Common myeloid progenitor, CD34-positive (primary cell): ENCODE measurements at regions not wholly inside any gene's neighbourhood (a gene's known extent, or its start where the extent isn't known, plus 50 kb on each side); places are given as distances from the start of the nearest gene placed in this dataset.

Source experiments
- CTCF ChIA-PET: fragments of 350-600 bp; sonication (Branson Sonifier 250); formaldehyde crosslinking; loops from one replicate; lab custom pipeline; 2021; ENCODE audit warnings: antibody characterized with exemption; lab: Charles Lee
- POLR2A ChIA-PET: fragments of 350-600 bp; sonication (Branson Sonifier 250); formaldehyde crosslinking; loops from one replicate; lab custom pipeline; 2021; ENCODE audit warnings: antibody characterized with exemption; lab: Charles Lee
- DNase-seq, 3 donors: peaks; one replicate each; pipeline versions ENCODE4 v3.0.0 to v3.0.0-alpha.2; 2013
- H3K27ac ChIP-seq, 2 experiments: 1 replicate in 1 of 2; 2 replicates in 1 of 2; pipeline ENCODE4 v1.7.0; 2013; ENCODE audit warnings: inconsistent platforms in 2 of 2, low read length in 2 of 2, mild to moderate bottlenecking in 2 of 2, low read depth in 1 of 2, moderate library complexity in 1 of 2; ENCODE audit not compliant: severe bottlenecking in 2 of 2, insufficient read depth in 1 of 2, poor library complexity in 1 of 2
- H3K27me3 ChIP-seq, 5 experiments: replicated peaks in 2 of 5; 1 replicate in 3 of 5; 2 replicates in 2 of 5; pipeline versions ENCODE4 v1.6.1 to v1.7.0; 2013; ENCODE audit warnings: low read length in 4 of 5, mild to moderate bottlenecking in 2 of 5, moderate library complexity in 2 of 5, inconsistent platforms in 1 of 5; ENCODE audit not compliant: insufficient read depth in 5 of 5, control insufficient read depth in 4 of 5
- H3K36me3 ChIP-seq, 4 experiments: 1 replicate in 2 of 4; 2 replicates in 2 of 4; pipeline versions ENCODE4 v1.6.1 to v1.7.0; 2013; ENCODE audit warnings: low read length in 3 of 4, control low read depth in 1 of 4, mild to moderate bottlenecking in 1 of 4; ENCODE audit not compliant: control insufficient read depth in 4 of 4, insufficient read depth in 4 of 4
- H3K4me1 ChIP-seq, 4 experiments: 1 replicate in 3 of 4; 2 replicates in 1 of 4; pipeline versions ENCODE4 v1.6.1 to v1.7.1; 2013; ENCODE audit warnings: low read length in 3 of 4, mild to moderate bottlenecking in 3 of 4, control low read depth in 1 of 4, inconsistent platforms in 1 of 4, moderate library complexity in 1 of 4; ENCODE audit not compliant: control insufficient read depth in 4 of 4, insufficient read depth in 4 of 4; ENCODE audit errors: control extremely low read depth in 1 of 4
- H3K4me3 ChIP-seq, 7 experiments: 1 replicate in 4 of 7; 2 replicates in 3 of 7; pipeline versions ENCODE4 v1.5.1 to v1.7.0; 2013; ENCODE audit warnings: mild to moderate bottlenecking in 7 of 7, low read length in 6 of 7, moderate library complexity in 6 of 7, inconsistent platforms in 2 of 7, low read depth in 2 of 7, control low read depth in 1 of 7; ENCODE audit not compliant: insufficient read depth in 4 of 7, control insufficient read depth in 1 of 7; ENCODE audit errors: extremely low read depth in 1 of 7
- H3K9me3 ChIP-seq, 5 experiments: 1 replicate in 4 of 5; 2 replicates in 1 of 5; pipeline versions ENCODE4 v1.6.1 to v1.7.1; 2013; ENCODE audit warnings: low read length in 4 of 5, mild to moderate bottlenecking in 2 of 5, inconsistent platforms in 1 of 5, low read depth in 1 of 5, moderate library complexity in 1 of 5; ENCODE audit not compliant: control insufficient read depth in 4 of 5, insufficient read depth in 2 of 5; ENCODE audit errors: control extremely low read depth in 1 of 5
- WGBS: methylation state at CpG from one replicate; pipeline ENCODE4 v1.1.5; 2013; ENCODE audit not compliant: insufficient coverage; 5-methylcytosine and 5-hydroxymethylcytosine counted together

DNA sequence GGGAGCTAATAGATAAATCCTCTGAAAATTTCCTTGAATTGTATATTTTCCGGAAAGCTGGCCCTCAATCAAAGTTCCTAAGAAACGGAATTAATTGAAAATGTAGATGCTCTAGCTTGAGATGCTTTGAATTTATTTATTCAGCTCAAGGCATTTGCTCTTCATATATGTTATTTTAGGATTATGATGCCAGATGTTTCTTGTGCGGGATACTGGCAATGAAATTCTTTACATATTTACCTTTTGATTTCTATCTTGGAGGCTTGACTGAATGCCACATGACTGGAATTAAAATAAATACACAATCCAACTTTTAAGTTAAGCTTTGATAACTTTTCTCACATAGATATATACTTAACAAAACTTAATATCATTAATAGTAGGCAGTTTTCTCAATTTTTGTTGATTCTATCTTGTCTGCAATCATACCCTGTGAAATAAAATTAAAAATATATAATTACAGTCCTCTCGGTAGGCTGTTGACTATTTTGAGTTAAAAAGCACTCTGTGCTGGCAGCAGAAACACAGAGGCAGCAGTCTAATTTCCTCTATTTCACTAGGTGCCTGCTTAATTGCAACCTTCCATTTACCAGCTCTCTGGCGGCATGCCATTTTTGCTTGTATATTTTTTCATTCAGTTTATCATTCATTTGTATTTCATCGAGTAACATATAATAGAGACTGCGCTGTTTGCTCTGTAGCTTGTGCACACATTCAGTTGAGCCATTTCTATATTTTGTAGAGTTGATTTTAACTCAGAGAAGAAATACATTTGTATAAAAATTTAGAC lies 991.5 kb downstream of the ADGRL3 start:
- ChIA-PET POLR2A (no interaction called here), CTCF (no interaction called here)
- Histone ChIP-seq H3K9me3 (peaks cover 0 to 3% (median 0%) of the 10 kb centered on the region in 5 experiments), H3K27me3 (no peaks in the 10 kb centered on the region), H3K36me3 (no peaks in the 10 kb centered on the region), H3K27ac (no peak overlapping the region), H3K4me3 (no peak overlapping the region), H3K4me1 (no peaks in the 10 kb centered on the region)
- DNase-seq, result no peak
- 100% methylated on average over 1 of the region's 7 CpGs for WGBS

GRCh38 chr4:62170235-62170634 lies 970.1 kb downstream of the ADGRL3 start:
- H3K9me3 ChIP-seq, result no peaks in the 10 kb centered on the region
- ChIA-PET CTCF (no interaction called here), POLR2A (no interaction called here)
- H3K27ac ChIP-seq, result no peak overlapping the region
- no peak for DNase-seq
- no CpG with 5 or more reads among the region's 1 CpG for WGBS
- H3K4me1 ChIP-seq, result no peaks in the 10 kb centered on the region
- H3K36me3 ChIP-seq, result no peaks in the 10 kb centered on the region
- H3K27me3 ChIP-seq, result no peaks in the 10 kb centered on the region
- H3K4me3 ChIP-seq, result no peak overlapping the region

DNA sequence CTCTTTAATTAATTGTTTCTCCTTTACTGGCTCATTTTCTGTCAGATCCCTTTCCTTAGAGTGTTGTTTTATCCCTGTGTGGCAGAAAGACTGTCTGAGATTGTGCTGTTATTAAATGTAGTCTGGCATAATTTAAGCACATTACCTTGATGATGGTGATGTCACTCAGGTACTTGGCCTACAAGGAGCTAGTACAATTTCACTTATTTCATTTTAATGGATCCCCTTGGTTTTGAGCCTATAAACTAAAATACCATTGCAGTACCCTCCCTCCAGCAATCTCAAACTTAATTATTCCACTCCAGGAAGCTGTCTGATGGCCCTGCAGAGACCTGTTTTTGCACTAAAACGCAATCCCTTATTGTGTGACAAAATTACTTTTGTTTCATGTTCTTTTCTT lies 968.6 kb downstream of the ADGRL3 start:
- no peak overlapping the region for H3K4me3 ChIP-seq
- no peaks in the 10 kb centered on the region for H3K27me3 ChIP-seq
- H3K36me3 ChIP-seq, result no peaks in the 10 kb centered on the region
- POLR2A ChIA-PET, result no interaction called here
- no peaks in the 10 kb centered on the region for H3K4me1 ChIP-seq
- WGBS, result no CpG with 5 or more reads among the region's 1 CpG
- H3K9me3 ChIP-seq, result no peaks in the 10 kb centered on the region
- DNase-seq, result no peak
- CTCF ChIA-PET, result interaction anchor here (0.8 kb wide), 1 partner anchor 8 kb away, joined by 3 read pairs; no protein-coding TSS in a partner anchor
- no peak overlapping the region for H3K27ac ChIP-seq

GRCh38 chr4:62162606-62163005 lies 962.5 kb downstream of the ADGRL3 start:
- no peak overlapping the region for H3K4me3 ChIP-seq
- H3K9me3 ChIP-seq, result peaks cover 0 to 2% (median 0%) of the 10 kb centered on the region in 5 experiments
- DNase-seq, result no peak
- WGBS, result 100% methylated on average over 1 of the region's 1 CpG
- POLR2A ChIA-PET, result no interaction called here
- H3K4me1 ChIP-seq, result no peaks in the 10 kb centered on the region
- no peak overlapping the region for H3K27ac ChIP-seq
- CTCF ChIA-PET, result no interaction called here
- no peaks in the 10 kb centered on the region for H3K27me3 ChIP-seq
- H3K36me3 ChIP-seq, result no peaks in the 10 kb centered on the region

- ChIA-PET POLR2A (no interaction called here), CTCF (no interaction called here)
- WGBS, result 100% methylated on average over 1 of the region's 2 CpGs
- Histone ChIP-seq H3K27me3 (no peaks in the 10 kb centered on the region), H3K27ac (no peak overlapping the region), H3K4me3 (no peak overlapping the region), H3K9me3 (peaks cover 0 to 2% (median 0%) of the 10 kb centered on the region in 5 experiments), H3K4me1 (no peaks in the 10 kb centered on the region), H3K36me3 (no peaks in the 10 kb centered on the region)
- no peak for DNase-seq
Observed at GRCh38 chr4:62161446-62161845, 961.3 kb downstream of the ADGRL3 start.

- no peaks in the 10 kb centered on the region for H3K36me3 ChIP-seq
- ChIA-PET CTCF (no interaction called here), POLR2A (no interaction called here)
- WGBS, result 98% methylated on average over 3 of the region's 4 CpGs
- DNase-seq, result no peak
- H3K4me3 ChIP-seq, result no peak overlapping the region
- H3K27ac ChIP-seq, result no peak overlapping the region
- H3K4me1 ChIP-seq, result no peaks in the 10 kb centered on the region
- no peaks in the 10 kb centered on the region for H3K27me3 ChIP-seq
- peaks cover 0 to 2% (median 0%) of the 10 kb centered on the region in 5 experiments for H3K9me3 ChIP-seq
Observed at GRCh38 chr4:62159876-62160275, 959.8 kb downstream of the ADGRL3 start.

GRCh38 chr4:62159306-62159705 lies 959.2 kb downstream of the ADGRL3 start:
- CTCF ChIA-PET, result no interaction called here

More at GRCh38 chr4:62159306-62159705, 959.2 kb downstream of the ADGRL3 start:
- peaks cover 0 to 2% (median 0%) of the 10 kb centered on the region in 5 experiments for H3K9me3 ChIP-seq
- no peaks in the 10 kb centered on the region for H3K36me3 ChIP-seq
- DNase-seq, result no peak
- POLR2A ChIA-PET, result no interaction called here
- no peak overlapping the region for H3K4me3 ChIP-seq
- 73% methylated on average over 1 of the region's 1 CpG for WGBS
- H3K27me3 ChIP-seq, result no peaks in the 10 kb centered on the region
- no peaks in the 10 kb centered on the region for H3K4me1 ChIP-seq
- no peak overlapping the region for H3K27ac ChIP-seq
